Endothelial cell of umbilical vein (primary cell): ENCODE measurements at regions not wholly inside any gene's neighbourhood (a gene's known extent, or its start where the extent isn't known, plus 50 kb on each side); places are given as distances from the start of the nearest gene placed in this dataset.

ENCODE experiments used
- BruUV-seq: library from RNA; stranded (reverse); fragments of 400-500 nt; replicated peaks from 2 replicates; lab custom pipeline; 2021; lab: Mats Ljungman, UMichigan
- CTCF ChIA-PET: fragments of 300-600, 350-600 bp; sonication (Branson Sonifier 250); formaldehyde crosslinking; loops from one replicate; lab custom pipeline; 2021; ENCODE audit warnings: antibody characterized with exemption, inconsistent platforms; lab: Charles Lee
- POLR2A ChIA-PET: fragments of 300-600, 350-600 bp; sonication (Branson Sonifier 250); formaldehyde crosslinking; loops from one replicate; lab custom pipeline; 2021; ENCODE audit warnings: antibody characterized with exemption, inconsistent platforms; lab: Charles Lee
- DNase-seq: peaks from one replicate; pipeline ENCODE4 v3.0.0-alpha.2; 2011; ENCODE audit warnings: low read depth, low spot score
- FAIRE-seq: peaks from 2 replicates; lab custom pipeline; 2011; peaks lifted over from hg19 to GRCh38; lab: Jason Lieb, UNC
- H2AFZ ChIP-seq: 2 replicates; pipeline ENCODE4 v1.6.0; 2012; ENCODE audit warnings: low read depth, low read length, control low read depth, inconsistent platforms
- H3K27ac ChIP-seq: 2 replicates; pipeline ENCODE4 v1.5.1; 2011; ENCODE audit warnings: low read depth, mild to moderate bottlenecking, control low read depth, low read length, moderate library complexity; ENCODE audit not compliant: insufficient read depth
- H3K27me3 ChIP-seq, 2 experiments: 2 replicates each; pipeline versions ENCODE4 v1.6.0 to v1.6.1; 2011; ENCODE audit warnings: low read length in 2 of 2, mixed read lengths in 1 of 2; ENCODE audit not compliant: control insufficient read depth in 2 of 2, insufficient read depth in 2 of 2
- H3K36me3 ChIP-seq, 2 experiments: 2 replicates in 1 of 2; 3 replicates in 1 of 2; pipeline ENCODE4 v1.5.1; 2011; ENCODE audit warnings: low read length in 2 of 2, mild to moderate bottlenecking in 1 of 2, moderate library complexity in 1 of 2; ENCODE audit not compliant: control insufficient read depth in 2 of 2, insufficient read depth in 2 of 2; ENCODE audit errors: extremely low read depth in 1 of 2
- H3K4me1 ChIP-seq: 3 replicates; pipeline ENCODE4 v1.5.1; 2011; ENCODE audit warnings: mild to moderate bottlenecking, low read length; ENCODE audit not compliant: control insufficient read depth, insufficient read depth; ENCODE audit errors: extremely low read depth
- H3K4me2 ChIP-seq: 2 replicates; pipeline ENCODE4 v1.6.1; 2011; ENCODE audit warnings: low read length, control low read depth, mixed read lengths; ENCODE audit not compliant: insufficient read depth
- H3K4me3 ChIP-seq, 3 experiments: fragments of 200-600 bp in 1 of 3; sonication (generic), shearing (Covaris generic) in 1 of 3; replicated peaks in 1 of 3; 2 replicates each; pipeline ENCODE4 v1.5.1; 2011 to 2016; ENCODE audit warnings: control low read depth in 3 of 3, low read length in 3 of 3, mild to moderate bottlenecking in 2 of 3, inconsistent platforms in 1 of 3, low read depth in 1 of 3, moderate library complexity in 1 of 3; ENCODE audit not compliant: insufficient read depth in 1 of 3
- H3K79me2 ChIP-seq: 2 replicates; pipeline ENCODE4 v1.6.0; 2012; ENCODE audit warnings: low read length, inconsistent platforms; ENCODE audit not compliant: control insufficient read depth, insufficient read depth
- H3K9ac ChIP-seq: replicated peaks from 2 replicates; pipeline ENCODE3; 2011; ENCODE audit warnings: low read length, control low read depth; ENCODE audit not compliant: insufficient read depth; ENCODE audit errors: extremely low read depth
- H3K9me1 ChIP-seq: replicated peaks from 3 replicates; pipeline ENCODE4 v1.6.0; 2011; ENCODE audit warnings: mild to moderate bottlenecking, low read length; ENCODE audit not compliant: control insufficient read depth, insufficient read depth; ENCODE audit errors: extremely low read depth
- H3K9me3 ChIP-seq: replicated peaks from 2 replicates; pipeline ENCODE4 v1.5.1; 2012; ENCODE audit warnings: low read length, inconsistent platforms; ENCODE audit not compliant: control insufficient read depth, insufficient read depth
- H4K20me1 ChIP-seq: replicated peaks from 2 replicates; pipeline ENCODE3; 2011; ENCODE audit warnings: mild to moderate bottlenecking, low read length; ENCODE audit not compliant: control insufficient read depth, insufficient read depth; ENCODE audit errors: extremely low read depth
- EZH2 ChIP-seq: IDR thresholded peaks from 2 replicates; pipeline ENCODE4 v1.6.1; 2012; ENCODE audit warnings: borderline replicate concordance, low read depth, mild to moderate bottlenecking, moderate library complexity, low read length, inconsistent platforms; ENCODE audit not compliant: severe bottlenecking
- FOS ChIP-seq: IDR thresholded peaks from 2 replicates; pipeline ENCODE4 v1.6.1; 2011; ENCODE audit warnings: mild to moderate bottlenecking, low read length, moderate library complexity, borderline replicate concordance; ENCODE audit not compliant: insufficient read depth
- GATA2 ChIP-seq: IDR thresholded peaks from 2 replicates; pipeline ENCODE4 v1.7.0; 2011; ENCODE audit warnings: low read depth, mild to moderate bottlenecking, moderate library complexity, mixed read lengths, low read length; ENCODE audit not compliant: insufficient read length, insufficient read depth
- JUN ChIP-seq: IDR thresholded peaks from 2 replicates; pipeline ENCODE4 v1.6.1; 2011; ENCODE audit warnings: borderline replicate concordance, low read depth; ENCODE audit not compliant: insufficient read length, insufficient read depth
- MYC ChIP-seq: IDR thresholded peaks from one replicate; pipeline ENCODE4 v1.6.1; 2011; ENCODE audit warnings: mild to moderate bottlenecking, low read depth, low read length
- POLR2A ChIP-seq: IDR thresholded peaks from 2 replicates; pipeline ENCODE4 v1.6.1; 2012; ENCODE audit warnings: low read depth, mild to moderate bottlenecking, control low read depth, low read length
- POLR2AphosphoS5 ChIP-seq: IDR thresholded peaks from 2 replicates; pipeline ENCODE4 v1.6.1; 2012; ENCODE audit warnings: low read depth, mild to moderate bottlenecking, control low read depth, low read length, moderate library complexity; ENCODE audit not compliant: insufficient read depth
- dilution Hi-C: fragments of 300-500 bp; cut with MboI; formaldehyde crosslinking; loops from one replicate; pipeline ENCODE4 v1.15.0; 2019; ENCODE audit warnings: low sequenced_read_pairs; ENCODE audit not compliant: extremely low pct_ligation_motif_present
- intact Hi-C: fragments of 100-400 bp; cut with micrococcal nuclease; formaldehyde crosslinking; loops from one replicate; pipeline ENCODE4 v1.10.0; 2022
- TF ChIP-seq, protein P1 (sequence below), 2 donors: IDR thresholded peaks; 1 replicate in 1 of 2; 2 replicates in 1 of 2; pipeline ENCODE4 v1.5.1; 2011; ENCODE audit warnings: low read length in 2 of 2, mild to moderate bottlenecking in 2 of 2, moderate library complexity in 2 of 2, control low read depth in 1 of 2, inconsistent platforms in 1 of 2, low read depth in 1 of 2; ENCODE audit not compliant: insufficient read depth in 1 of 2; ENCODE audit errors: extremely low read depth in 1 of 2
- TF ChIP-seq, protein P2 (sequence below): IDR thresholded peaks from 2 replicates; pipeline ENCODE4 v1.6.1; 2011; ENCODE audit not compliant: insufficient read depth, insufficient read length

DNA sequence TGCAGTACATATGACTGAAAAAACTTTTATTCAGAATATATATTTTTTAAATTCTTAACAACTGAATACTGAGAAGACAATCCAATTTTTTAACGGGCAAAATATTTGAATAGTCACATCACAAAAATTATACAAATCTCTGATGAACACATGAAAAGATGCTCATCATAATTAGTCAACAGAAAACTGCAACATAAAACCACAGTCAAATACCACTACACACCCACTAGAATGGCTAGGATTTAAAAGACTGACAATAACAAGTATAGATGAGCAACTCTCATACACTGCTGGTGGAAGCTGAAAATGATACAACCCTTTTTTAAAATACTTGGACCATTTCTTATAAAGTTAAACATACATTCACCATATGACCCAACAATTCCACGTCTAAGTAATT lies 87.7 kb upstream of the TNFSF4 start:
- intact Hi-C loops (no loop called here), dilution Hi-C loops (no loop called here)
- no peak overlapping the region for H2AFZ ChIP-seq
- H3K9me1 ChIP-seq = no peaks in the 10 kb centered on the region
- ChIA-PET CTCF (no interaction called here), POLR2A (no interaction called here)
- H3K27me3 ChIP-seq = no peaks in the 10 kb centered on the region
- no peak overlapping the region for H3K9ac ChIP-seq
- H3K9me3 ChIP-seq = no peaks in the 10 kb centered on the region
- BruUV-seq = no TSS peak
- TF ChIP-seq FOS (no peak), POLR2AphosphoS5 (no peak), MYC (no peak), EZH2 (no peak), POLR2A (no peak), JUN (no peak), GATA2 (no peak)
- TF ChIP-seq, protein P1, sequence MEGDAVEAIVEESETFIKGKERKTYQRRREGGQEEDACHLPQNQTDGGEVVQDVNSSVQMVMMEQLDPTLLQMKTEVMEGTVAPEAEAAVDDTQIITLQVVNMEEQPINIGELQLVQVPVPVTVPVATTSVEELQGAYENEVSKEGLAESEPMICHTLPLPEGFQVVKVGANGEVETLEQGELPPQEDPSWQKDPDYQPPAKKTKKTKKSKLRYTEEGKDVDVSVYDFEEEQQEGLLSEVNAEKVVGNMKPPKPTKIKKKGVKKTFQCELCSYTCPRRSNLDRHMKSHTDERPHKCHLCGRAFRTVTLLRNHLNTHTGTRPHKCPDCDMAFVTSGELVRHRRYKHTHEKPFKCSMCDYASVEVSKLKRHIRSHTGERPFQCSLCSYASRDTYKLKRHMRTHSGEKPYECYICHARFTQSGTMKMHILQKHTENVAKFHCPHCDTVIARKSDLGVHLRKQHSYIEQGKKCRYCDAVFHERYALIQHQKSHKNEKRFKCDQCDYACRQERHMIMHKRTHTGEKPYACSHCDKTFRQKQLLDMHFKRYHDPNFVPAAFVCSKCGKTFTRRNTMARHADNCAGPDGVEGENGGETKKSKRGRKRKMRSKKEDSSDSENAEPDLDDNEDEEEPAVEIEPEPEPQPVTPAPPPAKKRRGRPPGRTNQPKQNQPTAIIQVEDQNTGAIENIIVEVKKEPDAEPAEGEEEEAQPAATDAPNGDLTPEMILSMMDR (IDR thresholded peaks at IDR 0.05; ENCODE audit: extremely low read depth in 1 of 2, insufficient read depth in 1 of 2, low read depth in 1 of 2, low read length in 2 of 2) = no peak
- TF ChIP-seq, protein P2, sequence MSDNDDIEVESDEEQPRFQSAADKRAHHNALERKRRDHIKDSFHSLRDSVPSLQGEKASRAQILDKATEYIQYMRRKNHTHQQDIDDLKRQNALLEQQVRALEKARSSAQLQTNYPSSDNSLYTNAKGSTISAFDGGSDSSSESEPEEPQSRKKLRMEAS = no peak
- H3K4me2 ChIP-seq = no peak overlapping the region
- H3K4me1 ChIP-seq = no peaks in the 10 kb centered on the region
- H3K4me3 ChIP-seq = no peak overlapping the region
- FAIRE-seq = no peak
- H3K36me3 ChIP-seq = no peaks in the 10 kb centered on the region
- H3K79me2 ChIP-seq = no peaks in the 10 kb centered on the region
- DNase-seq = no peak
- no peak overlapping the region for H3K27ac ChIP-seq
- H4K20me1 ChIP-seq = no peaks in the 10 kb centered on the region
